HG03575 (cell line): ENCODE measurements at regions not wholly inside any gene's neighbourhood (a gene's known extent, or its start where the extent isn't known, plus 50 kb on each side); places are given as distances from the start of the nearest gene placed in this dataset.
"Not testable (repeated sequence)": the region's sequence is repeated elsewhere in the genome, so short reads cannot be mapped to it uniquely, and the experiment has no call there.

Experiments used
- ATAC-seq: cut with Tn5 transposase; IDR thresholded peaks from one replicate; pipeline ENCODE4 v1.9.1; 2021; ENCODE audit not compliant: unreplicated experiment, insufficient number of reproducible peaks, low FRiP score; ENCODE audit errors: extremely low read depth

DNA sequence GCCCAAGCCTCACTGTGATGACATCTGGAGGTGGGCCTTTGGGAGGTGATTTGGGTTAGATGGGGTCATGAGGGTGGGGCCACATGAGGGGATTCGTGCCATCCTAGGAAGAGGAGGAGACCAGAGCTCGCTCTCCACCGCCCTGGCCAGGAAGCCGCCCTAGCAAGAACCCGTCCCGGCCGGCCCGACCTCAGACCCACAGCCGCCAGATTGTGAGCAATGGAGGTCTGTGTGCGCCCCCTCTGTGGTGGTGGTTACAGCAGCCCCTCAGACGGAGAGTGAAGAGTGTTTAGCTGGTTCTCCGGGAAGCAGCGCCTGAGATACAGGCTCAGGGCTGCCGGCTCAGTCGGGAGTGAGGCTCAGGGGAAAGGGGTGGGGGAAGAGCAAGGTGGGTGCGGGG lies 83.3 kb downstream of the RTP5 start:
- no peak for ATAC-seq

GRCh38 chr2:241953324-241953928 lies 83.9 kb downstream of the RTP5 start:
- no peak for ATAC-seq

- no peak for ATAC-seq
Measured at GRCh38 chr2:241956521-241957110, 87.1 kb downstream of the RTP5 start.

GRCh38 chr2:241957276-241957675 lies 87.7 kb downstream of the RTP5 start:
- no peak for ATAC-seq

DNA sequence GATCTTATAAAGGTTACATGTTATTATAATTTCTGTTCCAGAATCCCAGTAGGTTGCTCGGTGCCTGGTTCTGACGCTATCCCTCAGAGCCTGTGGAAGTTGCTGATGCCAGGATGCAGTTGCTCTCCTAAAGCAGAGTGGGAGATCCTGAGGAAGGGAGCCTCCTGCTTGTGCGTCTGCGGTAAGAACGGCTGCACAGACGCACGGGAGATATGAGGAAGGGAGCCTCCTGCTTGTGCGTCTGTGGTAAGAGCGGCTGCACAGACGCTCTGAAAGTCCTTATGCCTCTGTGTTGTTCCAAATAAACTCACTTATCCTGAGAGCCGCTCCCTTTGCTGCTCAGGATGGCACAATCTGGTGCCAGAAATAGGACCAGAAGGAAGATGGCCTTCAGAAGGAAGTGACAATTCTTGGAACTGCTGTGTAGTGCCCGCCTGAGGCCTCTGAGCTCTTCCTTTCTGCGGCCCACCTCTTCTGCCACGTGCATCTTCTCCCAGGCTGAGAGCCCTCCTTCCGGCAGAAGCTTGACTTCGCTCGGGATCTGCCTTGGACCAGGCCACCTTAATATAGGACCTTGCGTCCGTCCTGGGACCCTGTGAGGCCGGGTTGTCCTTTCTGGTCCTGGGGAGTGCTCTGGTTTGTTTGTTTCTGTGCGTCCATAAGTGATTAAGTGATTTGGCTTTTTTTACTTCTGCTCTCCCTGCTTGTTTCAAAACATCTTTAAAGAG lies 89.5 kb downstream of the RTP5 start:
- ATAC-seq, result no peak

DNA sequence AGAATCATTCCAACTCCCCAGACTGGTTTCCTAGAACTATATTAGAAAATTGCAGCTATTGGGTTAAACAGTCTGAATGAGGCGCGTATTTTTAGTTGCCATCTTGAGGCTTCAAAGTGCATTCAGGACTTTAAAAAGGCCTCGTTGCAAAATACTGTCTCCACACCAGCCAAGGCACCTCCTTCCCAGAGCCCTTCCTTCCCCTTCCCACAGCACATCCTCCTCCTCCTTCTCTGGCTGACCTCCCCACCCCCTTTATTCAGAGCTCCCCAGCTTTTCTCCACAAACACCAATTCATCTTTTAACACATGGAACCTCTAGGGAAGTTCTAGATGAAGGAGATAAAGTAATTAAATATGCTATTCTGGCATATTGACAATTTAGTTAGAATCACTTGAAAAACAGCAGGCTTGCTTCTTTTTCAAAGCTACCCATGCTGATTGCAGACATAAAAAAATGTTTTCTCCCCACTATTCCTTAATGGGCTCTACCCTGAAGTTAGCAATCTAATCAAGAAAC lies 90.3 kb downstream of the RTP5 start:
- ATAC-seq, result no peak

DNA sequence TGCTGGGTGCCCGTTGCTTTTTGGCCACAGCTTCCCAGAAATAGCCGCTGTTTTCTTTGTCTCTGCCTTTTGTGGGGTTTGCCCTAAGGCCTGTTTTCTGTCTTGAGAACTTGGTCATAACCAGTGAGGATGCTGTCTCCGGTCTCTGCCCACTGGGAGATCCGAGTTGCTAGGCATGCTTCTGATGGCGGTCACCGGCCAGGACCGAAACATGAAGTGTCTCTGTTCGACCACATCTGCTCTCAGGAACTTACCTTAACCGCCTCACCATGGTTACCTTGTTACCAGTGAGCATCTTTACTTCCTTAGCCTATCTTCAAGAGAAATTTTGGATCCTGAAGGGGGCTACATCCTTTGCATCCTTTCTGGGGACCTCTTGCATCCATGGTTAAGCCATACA lies 91.9 kb downstream of the RTP5 start:
- ATAC-seq, result no peak

- no peak for ATAC-seq
Measured at GRCh38 chr2:241964133-241964532, 94.6 kb downstream of the RTP5 start.

GRCh38 chr2:241965931-241966412 lies 96.4 kb downstream of the RTP5 start:
- ATAC-seq, result no peak

GRCh38 chr2:241966647-241967466 lies 97.3 kb downstream of the RTP5 start:
- ATAC-seq, result no peak

DNA sequence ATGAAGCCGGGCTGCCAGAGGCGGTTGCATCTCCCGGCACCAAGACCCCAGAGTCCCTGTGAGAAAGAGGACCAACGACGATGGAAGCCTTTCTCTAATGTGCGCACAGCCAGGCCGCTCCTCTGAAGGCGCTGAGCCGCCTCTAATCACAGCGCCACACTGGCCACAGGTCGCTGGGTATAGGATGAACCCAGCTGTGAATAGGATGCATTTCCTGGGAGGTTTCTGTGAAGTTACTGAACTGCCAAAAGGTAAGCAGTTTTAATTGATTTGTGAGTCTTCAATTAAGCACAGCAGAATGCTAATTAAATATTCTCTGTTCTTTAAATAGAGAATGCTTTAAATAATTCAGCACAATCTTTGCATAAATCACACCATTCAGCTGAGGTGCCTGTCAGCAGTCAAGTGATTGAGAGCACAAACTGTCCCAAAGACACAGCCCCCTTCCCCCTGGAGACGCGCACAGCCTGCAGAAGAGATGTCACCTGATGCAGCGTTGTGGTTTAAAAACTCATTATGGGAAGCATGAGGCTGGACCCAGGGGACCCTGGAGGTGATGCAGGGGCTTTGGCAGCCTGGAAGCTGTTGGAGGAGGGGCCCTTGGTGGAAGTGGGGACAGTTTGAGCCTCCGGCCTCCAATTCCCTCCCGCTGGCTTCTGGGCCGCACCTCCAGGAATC lies 98.1 kb downstream of the RTP5 start:
- no peak for ATAC-seq

- ATAC-seq, result no peak
Measured at GRCh38 chr2:241968417-241968816, 98.9 kb downstream of the RTP5 start.

DNA sequence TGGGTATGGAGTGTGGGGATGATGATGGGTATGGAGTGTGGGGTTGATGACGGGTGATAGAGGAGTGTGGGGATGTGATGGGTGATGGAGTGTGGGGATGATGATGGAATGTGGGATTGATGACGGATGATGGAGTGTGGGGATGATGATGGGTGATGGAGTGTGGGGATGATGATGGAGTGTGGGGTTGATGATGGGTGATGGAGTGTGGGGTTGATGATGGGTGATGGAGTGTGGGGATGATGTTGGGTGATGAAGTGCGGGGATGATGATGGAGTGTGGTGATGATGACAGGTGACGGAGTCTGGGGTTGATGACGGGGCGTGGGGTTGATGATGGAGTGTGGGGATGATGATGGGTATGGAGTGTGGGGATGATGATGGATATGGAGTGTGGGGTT lies 99.7 kb downstream of the RTP5 start:
- ATAC-seq, result not testable (repeated sequence)

GRCh38 chr2:241970716-241971115 lies 101.2 kb downstream of the RTP5 start:
- ATAC-seq, result no peak

DNA sequence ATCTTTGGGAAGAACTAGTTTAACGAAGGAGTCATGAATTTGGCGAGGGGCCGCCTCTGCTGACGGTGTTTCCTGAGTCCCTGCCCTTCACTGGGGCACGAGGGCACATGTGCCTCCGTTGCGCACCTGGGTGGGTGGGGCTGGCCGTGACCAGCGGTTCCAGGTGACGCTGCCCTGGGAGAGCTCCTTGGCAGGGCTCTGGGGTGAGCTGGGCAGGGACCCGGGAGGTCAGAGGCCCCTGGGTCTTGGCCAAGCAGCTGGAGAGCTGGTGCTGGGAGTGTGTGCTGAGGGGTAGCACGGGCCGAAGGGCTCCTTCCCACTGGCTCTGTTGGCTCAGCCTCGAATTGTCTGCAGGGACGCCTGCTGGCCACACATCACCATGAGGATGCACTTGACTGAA lies 104.6 kb downstream of the RTP5 start:
- ATAC-seq, result no peak

GRCh38 chr2:241974851-241975592 lies 105.5 kb downstream of the RTP5 start:
- no peak for ATAC-seq

- ATAC-seq, result no peak
Measured at GRCh38 chr2:241975593-241976284, 106.2 kb downstream of the RTP5 start.

DNA sequence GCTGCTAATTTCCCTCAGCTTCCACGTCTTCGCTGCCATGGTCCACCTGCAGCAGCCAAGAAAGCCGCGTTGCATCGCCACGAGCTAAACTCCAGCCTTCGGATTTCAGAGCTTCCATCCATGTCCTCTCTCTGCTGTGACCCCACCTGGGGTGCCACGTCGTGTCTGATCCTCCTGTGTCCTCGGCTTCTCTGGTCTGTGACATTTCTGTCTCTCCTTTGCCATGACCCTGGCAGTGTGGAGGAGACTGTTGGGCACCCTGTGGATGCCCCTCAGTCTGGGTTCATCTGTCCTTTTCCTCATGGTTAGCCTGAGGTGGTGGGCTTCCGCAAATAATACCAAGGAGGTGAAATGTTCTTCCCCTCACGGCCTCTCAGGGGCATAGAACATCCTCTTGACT lies 106.8 kb downstream of the RTP5 start:
- ATAC-seq, result no peak
